T-helper 17 cell (primary cell): ENCODE measurements at regions not wholly inside any gene's neighbourhood (a gene's known extent, or its start where the extent isn't known, plus 50 kb on each side); places are given as distances from the start of the nearest gene placed in this dataset.

Experiments
- ATAC-seq: fragments of 150-1000 bp; cut with Tn5 transposase; 2 replicates; pipeline ENCODE4 v1.10.0; 2021; ENCODE audit warnings: mild to moderate bottlenecking, moderate library complexity
- DNase-seq, 3 donors: peaks; one replicate each; pipeline versions ENCODE4 v3.0.0 to v3.0.0-alpha.2; 2020 to 2021
- H3K9me3 ChIP-seq: one replicate; pipeline ENCODE4 v1.7.0; 2013; ENCODE audit warnings: low read length, mild to moderate bottlenecking; ENCODE audit not compliant: control insufficient read depth, poor library complexity, severe bottlenecking
- H3K27ac Mint-ChIP-seq: one replicate; pipeline ENCODE4 v1.8.0; 2022; ENCODE audit warnings: mild to moderate bottlenecking, moderate library complexity, mixed read lengths
- H3K27me3 Mint-ChIP-seq: one replicate; pipeline ENCODE4 v1.8.0; 2022; ENCODE audit warnings: mixed read lengths
- H3K36me3 Mint-ChIP-seq: one replicate; pipeline ENCODE4 v1.8.0; 2022; ENCODE audit warnings: low read depth, mixed read lengths
- H3K4me1 Mint-ChIP-seq: one replicate; pipeline ENCODE4 v1.8.0; 2022; ENCODE audit warnings: mild to moderate bottlenecking, mixed read lengths
- H3K4me3 Mint-ChIP-seq: one replicate; pipeline ENCODE4 v1.8.0; 2022; ENCODE audit warnings: mild to moderate bottlenecking, moderate library complexity, mixed read lengths

DNA sequence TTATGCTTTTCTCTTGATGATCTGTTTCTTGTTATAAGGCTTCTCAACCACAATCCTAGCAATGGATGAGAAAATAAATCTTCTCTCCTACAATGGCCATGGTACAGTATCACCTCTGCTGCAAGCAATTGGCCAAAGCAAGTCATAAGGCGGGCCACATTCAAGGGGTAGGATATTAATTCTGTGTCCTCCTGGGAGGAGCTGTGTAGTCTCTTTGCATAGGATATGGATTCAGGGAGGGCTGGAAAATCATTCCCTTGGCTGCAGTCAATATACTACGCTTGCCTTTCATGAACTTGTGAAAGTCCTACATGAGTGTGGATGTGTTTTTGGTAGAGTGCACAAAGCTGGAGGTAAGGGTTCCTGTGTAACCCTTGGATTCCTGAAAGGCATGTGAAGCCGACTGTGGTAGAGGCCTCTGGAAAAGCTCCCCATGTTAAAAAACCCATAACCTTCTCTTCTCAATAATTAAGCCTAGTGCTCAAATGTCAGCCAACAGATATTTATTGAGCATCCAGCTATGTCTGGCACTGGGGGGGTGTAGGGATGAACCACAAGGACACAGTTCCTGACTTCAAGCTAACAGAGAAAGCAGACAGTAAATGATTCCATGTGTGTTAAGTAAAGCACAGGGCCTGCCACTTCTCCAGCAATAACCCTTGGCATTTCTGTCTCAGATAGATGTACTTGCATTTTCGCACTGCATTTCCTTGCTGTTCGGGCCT is 147.6 kb upstream of the HS3ST3A1 start:
- H3K27ac Mint-ChIP-seq: no peak overlapping the region
- peaks cover 2% of the 10 kb centered on the region for H3K4me1 Mint-ChIP-seq
- no peak overlapping the region for H3K4me3 Mint-ChIP-seq
- no peaks in the 10 kb centered on the region for H3K9me3 ChIP-seq
- no peak for ATAC-seq
- no peaks in the 10 kb centered on the region for H3K36me3 Mint-ChIP-seq
- no peak for DNase-seq
- H3K27me3 Mint-ChIP-seq: peaks cover 28% of the 10 kb centered on the region

DNA sequence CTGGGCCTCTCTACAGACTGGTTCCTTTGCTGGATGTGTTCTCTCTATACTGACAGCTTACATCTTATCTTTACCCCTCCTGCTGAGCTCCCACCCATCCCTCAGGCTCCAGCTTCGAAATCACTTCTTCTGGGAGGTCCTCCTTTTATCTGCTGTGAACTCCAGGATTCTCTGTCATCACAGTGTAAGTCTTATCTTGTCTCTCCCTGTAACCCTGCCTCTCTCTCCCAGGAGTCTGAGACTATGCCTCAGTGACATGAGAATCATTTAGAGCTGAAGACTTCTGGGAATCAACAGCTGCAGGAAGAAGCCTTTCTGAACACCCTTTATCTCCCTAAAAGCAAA is 148.1 kb upstream of the HS3ST3A1 start:
- H3K27me3 Mint-ChIP-seq: peaks cover 24% of the 10 kb centered on the region
- DNase-seq (no peak), ATAC-seq (no peak)
- H3K4me1 Mint-ChIP-seq: peaks cover 2% of the 10 kb centered on the region
- no peak overlapping the region for H3K4me3 Mint-ChIP-seq
- no peak overlapping the region for H3K27ac Mint-ChIP-seq
- no peaks in the 10 kb centered on the region for H3K9me3 ChIP-seq
- no peaks in the 10 kb centered on the region for H3K36me3 Mint-ChIP-seq

DNA sequence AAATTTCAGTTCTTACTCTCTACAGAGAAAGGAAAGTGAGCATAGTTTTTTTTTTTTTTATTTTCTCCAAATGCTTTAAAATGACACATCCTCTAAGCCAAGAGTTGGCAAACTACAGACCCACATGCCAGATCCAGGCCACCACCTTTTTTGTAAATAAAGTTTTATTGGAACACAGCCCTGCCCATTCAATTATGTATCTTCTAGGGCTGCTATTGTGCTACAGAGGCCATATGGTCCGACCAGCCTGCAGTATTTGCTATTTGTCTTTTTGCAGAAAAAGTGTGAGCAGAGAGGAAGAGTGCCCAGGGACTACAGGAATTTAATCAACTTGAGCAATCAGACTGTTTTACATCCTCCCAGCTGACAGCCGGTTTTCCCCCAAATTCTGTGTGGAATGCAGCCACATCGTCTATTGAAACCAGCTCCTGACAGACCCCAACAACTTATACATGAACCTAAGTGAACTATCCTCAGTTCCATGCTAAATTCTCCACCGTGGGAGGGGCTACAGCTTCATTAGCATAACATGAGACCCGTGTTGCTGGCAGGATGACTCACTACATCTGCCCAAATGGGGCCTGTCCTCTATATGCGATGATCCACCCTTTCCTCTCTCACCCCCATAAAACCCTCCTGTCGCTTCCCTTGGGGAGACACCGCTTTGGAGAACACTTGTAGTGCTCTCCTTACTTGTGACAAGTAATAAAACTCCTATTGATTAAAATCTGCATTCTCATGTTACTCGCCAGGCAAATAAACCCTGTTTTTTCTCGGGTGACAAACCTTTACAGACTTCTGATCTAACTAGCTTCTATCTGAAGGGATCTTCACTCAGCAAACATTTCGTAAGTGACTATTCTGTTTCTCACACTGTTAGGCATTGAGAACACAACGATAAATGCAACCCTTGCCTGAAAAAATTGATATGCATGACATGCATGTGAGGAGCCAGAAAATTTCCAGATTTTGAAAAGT is 149.4 kb upstream of the HS3ST3A1 start:
- H3K36me3 Mint-ChIP-seq: no peaks in the 10 kb centered on the region
- H3K27me3 Mint-ChIP-seq: peaks cover 14% of the 10 kb centered on the region
- H3K4me1 Mint-ChIP-seq: peaks cover 2% of the 10 kb centered on the region
- ATAC-seq (no peak), DNase-seq (no peak)
- no peaks in the 10 kb centered on the region for H3K9me3 ChIP-seq
- no peak overlapping the region for H3K27ac Mint-ChIP-seq
- H3K4me3 Mint-ChIP-seq: no peak overlapping the region

DNA sequence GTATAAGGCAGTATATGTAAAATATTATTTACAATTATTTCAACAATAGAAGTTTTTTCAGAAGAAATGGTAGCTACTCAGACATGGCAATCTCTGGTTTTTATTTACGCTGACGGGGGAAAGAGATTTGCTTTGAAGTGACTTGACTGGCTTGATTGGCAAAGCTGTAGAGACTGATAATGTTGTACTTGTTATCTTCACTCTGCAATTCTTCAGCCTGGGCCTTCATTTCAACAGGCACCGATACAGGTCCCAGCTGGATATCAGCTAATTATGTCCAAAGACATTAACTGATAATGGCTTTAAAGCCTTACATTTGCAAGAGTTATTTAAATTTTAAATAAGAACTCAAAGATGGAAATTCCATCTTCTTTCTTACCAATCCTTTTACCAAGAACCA is 151.4 kb upstream of the HS3ST3A1 start:
- Mint-ChIP-seq H3K27ac (no peak overlapping the region), H3K4me3 (no peak overlapping the region), H3K4me1 (no peaks in the 10 kb centered on the region), H3K27me3 (peaks cover 14% of the 10 kb centered on the region), H3K36me3 (no peaks in the 10 kb centered on the region)
- DNase-seq (no peak), ATAC-seq (no peak)
- H3K9me3 ChIP-seq: no peaks in the 10 kb centered on the region

DNA sequence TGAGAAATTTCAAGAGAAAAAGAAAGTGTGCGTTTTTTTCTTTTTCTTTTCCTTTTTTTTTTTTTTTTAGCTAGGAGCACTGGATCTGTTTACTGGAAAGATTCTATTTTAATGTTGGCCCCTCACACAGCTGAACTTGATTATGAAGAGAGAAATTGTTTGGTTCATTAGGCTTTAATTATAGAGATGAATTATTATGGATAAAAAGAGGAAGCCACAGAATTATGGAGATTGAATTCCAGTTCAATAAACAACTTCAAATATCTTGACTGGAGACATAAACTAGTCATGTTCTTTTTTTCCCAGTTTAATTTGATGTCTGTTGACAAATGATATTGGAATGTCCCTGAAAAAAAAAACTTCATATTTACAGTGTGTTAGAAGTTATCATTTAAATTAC is 152.0 kb upstream of the HS3ST3A1 start:
- H3K9me3 ChIP-seq: no peaks in the 10 kb centered on the region
- H3K4me1 Mint-ChIP-seq: no peaks in the 10 kb centered on the region
- H3K27me3 Mint-ChIP-seq: peaks cover 14% of the 10 kb centered on the region
- DNase-seq: no peak
- H3K4me3 Mint-ChIP-seq: no peak overlapping the region
- no peaks in the 10 kb centered on the region for H3K36me3 Mint-ChIP-seq
- ATAC-seq: no peak
- H3K27ac Mint-ChIP-seq: no peak overlapping the region

DNA sequence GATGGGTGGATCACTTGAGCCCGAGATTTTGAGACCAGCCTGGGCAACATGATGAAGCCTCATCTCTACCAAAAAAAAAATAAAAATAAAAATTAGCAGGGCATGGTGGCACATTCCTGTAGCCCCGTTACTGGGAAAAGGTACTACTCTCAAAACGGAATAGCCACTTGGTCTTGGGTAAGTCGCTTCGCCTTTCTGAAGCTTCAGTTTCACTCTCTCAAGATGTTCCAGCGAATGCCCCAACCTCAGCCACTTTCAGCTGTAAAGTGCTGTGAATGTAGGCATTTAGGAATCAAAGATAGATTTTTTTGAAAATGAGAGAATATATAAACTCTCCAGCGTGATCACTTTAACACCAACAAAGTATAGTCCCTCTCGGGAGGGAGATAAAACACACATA is 154.1 kb upstream of the HS3ST3A1 start:
- no peak overlapping the region for H3K27ac Mint-ChIP-seq
- ATAC-seq (no peak), DNase-seq (no peak)
- H3K4me3 Mint-ChIP-seq: no peak overlapping the region
- H3K27me3 Mint-ChIP-seq: peaks cover 14% of the 10 kb centered on the region
- H3K9me3 ChIP-seq: peaks cover 3% of the 10 kb centered on the region
- H3K4me1 Mint-ChIP-seq: no peaks in the 10 kb centered on the region
- no peaks in the 10 kb centered on the region for H3K36me3 Mint-ChIP-seq

DNA sequence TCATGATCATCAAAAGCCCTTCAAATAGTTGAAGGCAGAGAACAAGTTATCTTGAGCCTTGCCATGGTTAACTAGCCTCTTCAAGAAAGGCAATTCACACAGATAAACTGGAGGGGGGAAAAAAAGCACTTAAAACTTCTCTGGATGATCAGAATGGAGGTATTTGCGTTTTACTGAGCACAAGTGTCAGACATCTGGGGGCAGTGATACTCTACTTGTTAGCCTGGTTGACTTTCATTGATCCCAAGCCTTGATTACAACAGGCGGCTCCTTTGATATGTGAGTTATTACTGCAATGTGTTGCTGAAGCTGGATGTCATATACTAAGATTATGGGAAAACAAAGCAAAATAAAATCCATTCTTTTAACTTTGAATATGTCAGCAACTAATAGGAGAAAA is 155.0 kb upstream of the HS3ST3A1 start:
- no peak overlapping the region for H3K27ac Mint-ChIP-seq
- no peaks in the 10 kb centered on the region for H3K4me1 Mint-ChIP-seq
- H3K4me3 Mint-ChIP-seq: no peak overlapping the region
- H3K27me3 Mint-ChIP-seq: peaks cover 7% of the 10 kb centered on the region
- ATAC-seq (no peak), DNase-seq (no peak)
- H3K9me3 ChIP-seq: peaks cover 3% of the 10 kb centered on the region
- no peaks in the 10 kb centered on the region for H3K36me3 Mint-ChIP-seq

DNA sequence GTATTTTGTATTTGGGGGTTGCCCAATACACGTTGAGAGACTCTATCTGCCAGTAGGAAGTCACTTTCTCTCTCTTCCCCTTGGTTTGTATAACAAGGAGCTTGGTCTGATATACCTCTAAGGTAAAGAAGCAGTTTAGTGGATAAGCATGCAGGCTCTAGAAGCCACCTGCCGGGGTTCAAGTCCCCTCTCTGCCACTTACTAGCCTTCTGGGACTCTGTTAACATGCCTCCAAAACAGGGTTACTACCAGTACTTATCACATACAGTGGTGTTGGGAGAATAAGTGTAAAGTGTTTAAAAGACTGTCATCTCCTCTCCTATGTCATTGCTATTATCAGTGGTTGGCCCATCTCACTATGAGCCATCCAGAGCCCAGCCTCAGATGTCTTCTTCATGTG is 156.1 kb upstream of the HS3ST3A1 start:
- Mint-ChIP-seq H3K4me3 (no peak overlapping the region), H3K4me1 (no peaks in the 10 kb centered on the region), H3K27me3 (peaks cover 7% of the 10 kb centered on the region), H3K36me3 (no peaks in the 10 kb centered on the region), H3K27ac (no peak overlapping the region)
- no peak for ATAC-seq
- DNase-seq: no peak
- H3K9me3 ChIP-seq: peaks cover 3% of the 10 kb centered on the region

DNA sequence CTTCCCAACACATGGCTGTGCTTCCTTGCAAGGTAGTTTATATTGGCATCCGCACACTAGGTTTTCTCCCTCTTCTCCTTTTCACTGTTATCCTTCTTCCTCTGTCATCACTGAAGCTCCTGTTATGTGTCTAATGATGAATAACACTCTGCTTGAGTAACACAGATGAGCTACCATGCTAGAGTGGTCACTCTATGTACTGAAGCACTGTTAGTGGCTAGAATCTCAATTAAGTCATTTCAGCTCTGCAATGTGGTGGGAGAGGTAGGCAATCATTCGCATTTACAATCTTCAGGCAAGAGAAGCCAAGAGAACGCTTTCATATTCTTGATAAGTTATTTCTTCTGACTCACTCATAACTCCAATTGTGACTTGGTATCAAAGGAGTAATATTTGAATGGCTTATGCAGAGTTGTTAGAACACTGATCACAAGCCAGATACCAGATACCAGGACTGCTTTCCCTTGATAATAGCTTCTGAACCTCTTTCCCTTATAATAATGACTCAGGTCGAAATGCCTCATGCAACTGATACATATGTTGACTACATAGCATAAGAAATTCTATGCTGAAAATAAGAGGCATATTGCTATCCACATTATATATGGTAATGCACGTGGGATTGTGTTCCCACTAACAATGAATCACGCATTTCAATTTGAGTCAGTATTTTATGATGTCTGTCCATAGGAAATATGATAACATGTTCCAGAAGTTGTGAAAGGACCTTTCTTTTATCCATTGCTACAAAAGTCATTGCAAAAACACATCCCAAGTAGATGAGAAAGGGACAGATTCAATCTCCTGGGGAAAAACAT is 158.0 kb upstream of the HS3ST3A1 start:
- no peak overlapping the region for H3K4me3 Mint-ChIP-seq
- H3K27ac Mint-ChIP-seq: no peak overlapping the region
- H3K9me3 ChIP-seq: peaks cover 3% of the 10 kb centered on the region
- peaks cover 12% of the 10 kb centered on the region for H3K27me3 Mint-ChIP-seq
- no peak for ATAC-seq
- DNase-seq: no peak
- H3K36me3 Mint-ChIP-seq: no peaks in the 10 kb centered on the region
- no peaks in the 10 kb centered on the region for H3K4me1 Mint-ChIP-seq

DNA sequence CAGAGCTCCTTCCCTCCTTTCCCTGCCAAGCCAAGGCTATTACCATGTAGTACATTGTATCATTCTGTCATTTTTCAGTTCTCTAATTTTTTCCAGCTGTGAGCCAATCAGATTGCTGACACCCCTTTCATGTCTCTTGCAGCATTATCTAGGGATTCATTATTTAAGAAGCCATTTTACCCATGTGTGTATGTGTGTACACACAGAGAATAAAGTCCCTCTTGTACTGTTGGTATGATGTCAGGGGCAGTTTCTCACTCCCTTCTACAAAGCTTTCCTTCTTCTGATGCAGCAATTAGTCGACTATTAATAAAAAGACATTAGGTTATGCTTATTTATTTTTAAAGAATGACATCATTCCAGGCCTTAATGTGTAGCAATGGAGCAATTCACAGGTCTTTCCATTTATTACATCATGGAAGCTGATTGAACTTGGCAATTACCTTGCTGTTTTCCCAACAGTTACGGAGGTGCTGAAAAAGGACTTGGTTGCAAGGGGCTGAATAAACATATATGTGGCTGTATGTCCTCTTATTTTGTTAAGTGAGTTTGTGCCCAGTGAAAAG is 159.4 kb upstream of the HS3ST3A1 start:
- peaks cover 18% of the 10 kb centered on the region for H3K27me3 Mint-ChIP-seq
- no peaks in the 10 kb centered on the region for H3K36me3 Mint-ChIP-seq
- ATAC-seq: no peak
- H3K4me3 Mint-ChIP-seq: no peak overlapping the region
- H3K4me1 Mint-ChIP-seq: no peaks in the 10 kb centered on the region
- no peak for DNase-seq
- H3K27ac Mint-ChIP-seq: no peak overlapping the region
- H3K9me3 ChIP-seq: peaks cover 3% of the 10 kb centered on the region

DNA sequence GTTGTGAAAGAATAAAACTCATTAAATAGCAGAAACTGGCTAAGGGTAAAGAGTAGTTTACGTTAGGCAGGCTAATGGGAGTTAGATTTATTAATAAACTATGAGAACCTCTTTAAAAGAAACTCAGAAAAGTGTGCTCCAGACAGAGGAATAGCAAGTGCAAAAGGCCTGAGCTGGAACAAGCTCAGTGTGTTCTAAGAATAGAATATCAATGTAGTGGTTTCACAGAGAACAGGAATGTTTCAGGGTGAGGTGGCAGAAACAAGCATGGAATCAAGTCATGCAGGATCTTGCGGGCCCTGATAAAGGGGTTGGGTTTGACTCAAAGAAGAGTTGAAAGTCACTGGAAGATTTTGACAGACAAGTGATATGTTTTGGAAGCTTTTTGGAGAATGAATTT is 164.0 kb upstream of the HS3ST3A1 start:
- no peak for ATAC-seq
- Mint-ChIP-seq H3K4me3 (no peak overlapping the region), H3K4me1 (no peaks in the 10 kb centered on the region), H3K36me3 (peaks cover 2% of the 10 kb centered on the region), H3K27me3 (peaks cover 23% of the 10 kb centered on the region), H3K27ac (no peak overlapping the region)
- DNase-seq: no peak
- H3K9me3 ChIP-seq: peaks cover 4% of the 10 kb centered on the region

DNA sequence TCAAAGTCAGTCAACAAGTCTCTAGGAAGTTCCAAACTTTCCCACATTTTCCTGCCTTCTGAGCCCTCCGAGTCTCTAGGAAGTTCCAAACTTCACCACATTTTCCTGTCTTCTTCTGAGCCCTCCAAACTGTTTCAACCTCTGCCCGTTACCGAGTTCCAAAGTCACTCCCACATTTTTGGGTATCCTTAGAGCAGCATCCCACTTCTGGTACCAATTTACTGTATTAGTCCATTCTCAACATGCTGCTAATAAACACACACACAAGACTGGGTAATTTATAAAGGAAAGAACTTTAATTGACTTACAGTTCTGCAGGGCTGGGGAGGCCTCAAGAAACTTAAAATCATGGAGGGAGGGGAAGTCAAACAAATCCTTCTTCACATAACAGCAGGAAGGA is 169.0 kb upstream of the HS3ST3A1 start:
- H3K36me3 Mint-ChIP-seq: peaks cover 6% of the 10 kb centered on the region
- ATAC-seq (no peak), DNase-seq (no peak)
- H3K27ac Mint-ChIP-seq: no peak overlapping the region
- H3K27me3 Mint-ChIP-seq: peaks cover 16% of the 10 kb centered on the region
- no peak overlapping the region for H3K4me3 Mint-ChIP-seq
- H3K4me1 Mint-ChIP-seq: no peaks in the 10 kb centered on the region
- peaks cover 4% of the 10 kb centered on the region for H3K9me3 ChIP-seq

DNA sequence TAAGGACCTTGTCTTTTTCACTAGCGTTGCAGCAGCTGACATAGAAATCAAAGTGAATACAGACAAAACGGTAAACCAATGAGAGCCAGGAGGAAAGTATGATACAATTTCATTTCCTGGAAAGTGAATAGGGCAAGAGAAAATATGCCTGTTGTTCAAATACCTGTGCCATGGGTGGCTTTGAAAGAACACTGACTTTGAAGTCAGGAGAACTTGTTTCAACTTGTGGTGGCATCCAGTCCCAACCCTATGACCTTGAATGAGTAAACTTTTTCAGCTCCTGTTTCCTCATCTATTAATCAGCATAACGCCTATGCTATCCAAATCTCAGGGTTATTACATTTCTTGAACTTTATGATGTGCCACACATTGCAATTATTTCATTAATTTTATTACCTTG is 173.7 kb upstream of the HS3ST3A1 start:
- no peaks in the 10 kb centered on the region for H3K4me1 Mint-ChIP-seq
- no peaks in the 10 kb centered on the region for H3K27me3 Mint-ChIP-seq
- H3K4me3 Mint-ChIP-seq: no peak overlapping the region
- peaks cover 8% of the 10 kb centered on the region for H3K36me3 Mint-ChIP-seq
- ATAC-seq (no peak), DNase-seq (no peak)
- no peak overlapping the region for H3K27ac Mint-ChIP-seq
- no peaks in the 10 kb centered on the region for H3K9me3 ChIP-seq
